ENCODE measurements at regions not wholly inside any gene's neighbourhood (a gene's known extent, or its start where the extent isn't known, plus 50 kb on each side); places are given as distances from the start of the nearest gene placed in this dataset.

DNA sequence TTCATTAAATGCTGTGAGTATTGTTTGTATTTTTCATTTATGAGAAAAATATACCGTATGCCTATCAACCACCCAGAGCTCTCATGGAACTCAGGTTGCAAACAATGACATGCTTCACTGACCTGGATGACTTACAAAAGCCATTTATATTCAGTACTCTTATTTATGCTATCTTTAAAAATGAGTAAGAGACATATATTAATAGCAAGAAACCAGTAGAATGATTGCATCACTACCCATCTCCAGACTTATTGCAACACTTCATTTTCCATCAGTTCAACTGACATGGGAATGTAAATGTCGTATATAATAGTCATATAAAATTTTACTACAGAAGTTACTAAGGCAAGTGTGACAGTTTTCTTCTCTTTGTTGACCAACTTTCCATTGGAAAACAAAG lies 69.1 kb downstream of the OTP start:
- no peaks in the 10 kb centered on the region for H3K79me2 ChIP-seq (ENCODE audit: control insufficient read depth, insufficient read depth, low read length)
- TF ChIP-seq FOS (IDR thresholded peaks at IDR 0.05; ENCODE audit: borderline replicate concordance, insufficient read depth, low read length) (no peak), JUN (IDR thresholded peaks at IDR 0.05; ENCODE audit: borderline replicate concordance, insufficient read depth, insufficient read length, low read depth) (no peak), POLR2AphosphoS5 (IDR thresholded peaks at IDR 0.05; ENCODE audit: insufficient read depth, low read depth, low read length) (no peak), GATA2 (IDR thresholded peaks at IDR 0.05; ENCODE audit: insufficient read depth, insufficient read length, low read depth, low read length) (no peak), POLR2A (IDR thresholded peaks at IDR 0.05; ENCODE audit: low read depth, low read length) (no peak), MAX (IDR thresholded peaks at IDR 0.05; ENCODE audit: insufficient read depth, insufficient read length) (no peak), CTCF (IDR thresholded peaks at IDR 0.05; ENCODE audit: extremely low read depth in 1 of 2, insufficient read depth in 1 of 2, low read depth in 1 of 2, low read length in 2 of 2) (no peak), EZH2 (IDR thresholded peaks at IDR 0.05; ENCODE audit: borderline replicate concordance, low read depth, low read length, severe bottlenecking) (no peak), MYC (IDR thresholded peaks at IDR 0.05; ENCODE audit: low read depth, low read length) (no peak)
- no peak overlapping the region for H3K9ac ChIP-seq (replicated peaks; ENCODE audit: extremely low read depth, insufficient read depth, low read length)
- H3K36me3 ChIP-seq (ENCODE audit: control insufficient read depth in 2 of 2, extremely low read depth in 1 of 2, insufficient read depth in 2 of 2, low read length in 2 of 2): no peaks in the 10 kb centered on the region
- dilution Hi-C loops (cut with MboI; ENCODE audit: extremely low pct_ligation_motif_present, low sequenced_read_pairs) (no loop called here), intact Hi-C loops (cut with micrococcal nuclease) (no loop called here)
- H4K20me1 ChIP-seq (replicated peaks; ENCODE audit: control insufficient read depth, extremely low read depth, insufficient read depth, low read length): no peaks in the 10 kb centered on the region
- ChIA-PET CTCF (interaction anchor here (0.7 kb wide), 1 partner anchor 8 kb away, joined by 4 read pairs; no protein-coding TSS in a partner anchor), POLR2A (no interaction called here)
- peaks cover 9 to 30% of the 10 kb centered on the region in 2 experiments for H3K27me3 ChIP-seq (ENCODE audit: control insufficient read depth in 2 of 2, insufficient read depth in 2 of 2, low read length in 2 of 2)
- no peak overlapping the region for H2AFZ ChIP-seq (ENCODE audit: low read depth, low read length)
- FAIRE-seq: no peak
- H3K9me1 ChIP-seq (replicated peaks; ENCODE audit: control insufficient read depth, extremely low read depth, insufficient read depth, low read length): no peaks in the 10 kb centered on the region
- no peak overlapping the region for H3K4me3 ChIP-seq (replicated peaks in 1 of 3; ENCODE audit: insufficient read depth in 1 of 3, low read depth in 1 of 3, low read length in 3 of 3)
- DNase-seq (ENCODE audit: low read depth, low spot score): no peak
- no TSS peak for BruUV-seq (replicated peaks)
- no peaks in the 10 kb centered on the region for H3K9me3 ChIP-seq (replicated peaks; ENCODE audit: control insufficient read depth, insufficient read depth, low read length)
- no peak overlapping the region for H3K27ac ChIP-seq (ENCODE audit: insufficient read depth, low read depth, low read length)
- H3K4me1 ChIP-seq (ENCODE audit: control insufficient read depth, extremely low read depth, insufficient read depth, low read length): no peaks in the 10 kb centered on the region
- H3K4me2 ChIP-seq (ENCODE audit: insufficient read depth, low read length): no peak overlapping the region
